Liver (tissue), 8 donors: ENCODE measurements at regions not wholly inside any gene's neighbourhood (a gene's known extent, or its start where the extent isn't known, plus 50 kb on each side); places are given as distances from the start of the nearest gene placed in this dataset.

Experiments used
- DNase-seq: peaks from one replicate; pipeline ENCODE4 v3.0.0-alpha.2; 2017; ENCODE audit warnings: low spot score
- H3K27ac ChIP-seq, 2 donors: one replicate each; pipeline ENCODE4 v1.7.0; 2013; ENCODE audit warnings: inconsistent platforms in 2 of 2, low read length in 2 of 2, control low read depth in 1 of 2, low read depth in 1 of 2, mild to moderate bottlenecking in 1 of 2
- H3K27me3 ChIP-seq, 4 donors: one replicate each; pipeline versions ENCODE4 v1.6.1 to v1.7.0; 2013; ENCODE audit warnings: low read length in 3 of 4, inconsistent platforms in 1 of 4, mild to moderate bottlenecking in 1 of 4, moderate library complexity in 1 of 4; ENCODE audit not compliant: control insufficient read depth in 4 of 4, insufficient read depth in 4 of 4
- H3K36me3 ChIP-seq, 4 donors: one replicate each; pipeline versions ENCODE4 v1.6.1 to v1.7.0; 2013; ENCODE audit warnings: low read length in 3 of 4, mild to moderate bottlenecking in 3 of 4, low read depth in 1 of 4, moderate library complexity in 1 of 4; ENCODE audit not compliant: control insufficient read depth in 4 of 4, insufficient read depth in 3 of 4
- H3K4me1 ChIP-seq, 4 donors: one replicate each; pipeline versions ENCODE4 v1.6.1 to v1.7.0; 2013; ENCODE audit warnings: low read length in 3 of 4, mild to moderate bottlenecking in 3 of 4, moderate library complexity in 1 of 4; ENCODE audit not compliant: control insufficient read depth in 4 of 4, insufficient read depth in 4 of 4
- H3K4me3 ChIP-seq, 3 donors: one replicate each; pipeline versions ENCODE4 v1.6.1 to v1.7.0; 2013; ENCODE audit warnings: low read length in 3 of 3, control low read depth in 1 of 3, low read depth in 1 of 3, mild to moderate bottlenecking in 1 of 3
- H3K9ac ChIP-seq, 2 donors: one replicate each; pipeline ENCODE4 v1.7.0; 2013; ENCODE audit warnings: low read length in 2 of 2, mild to moderate bottlenecking in 2 of 2, moderate library complexity in 2 of 2, control low read depth in 1 of 2, low read depth in 1 of 2
- H3K9me3 ChIP-seq, 4 donors: one replicate each; pipeline versions ENCODE4 v1.6.1 to v1.7.0; 2013; ENCODE audit warnings: low read length in 3 of 4; ENCODE audit not compliant: control insufficient read depth in 4 of 4
- EGR1 ChIP-seq, 2 donors: IDR thresholded peaks; 2 replicates each; pipeline ENCODE4 v1.6.1; 2016 to 2018; ENCODE audit warnings: antibody characterized with exemption in 2 of 2, low read depth in 2 of 2
- GABPA ChIP-seq, 2 donors: IDR thresholded peaks in 1 of 2; conservative IDR thresholded peaks in 1 of 2; 2 replicates each; pipeline ENCODE4 v1.6.1; 2016; ENCODE audit warnings: antibody characterized with exemption in 2 of 2, mild to moderate bottlenecking in 1 of 2, moderate library complexity in 1 of 2
- HNF4A ChIP-seq, 2 donors: conservative IDR thresholded peaks; 2 replicates each; pipeline ENCODE4 v1.6.1; 2016; ENCODE audit warnings: antibody characterized with exemption in 2 of 2, mild to moderate bottlenecking in 2 of 2
- JUND ChIP-seq, 2 donors: IDR thresholded peaks; 2 replicates each; pipeline ENCODE4 v1.6.1; 2016; ENCODE audit warnings: antibody characterized with exemption in 2 of 2
- MAX ChIP-seq: IDR thresholded peaks from 2 replicates; pipeline ENCODE4 v1.6.1; 2016; ENCODE audit warnings: antibody characterized with exemption
- NR2F2 ChIP-seq: IDR thresholded peaks from 2 replicates; pipeline ENCODE4 v1.6.1; 2016; ENCODE audit warnings: antibody characterized with exemption
- RXRA ChIP-seq, 2 donors: IDR thresholded peaks; 2 replicates each; pipeline ENCODE4 v1.6.1; 2017 to 2018; ENCODE audit warnings: antibody characterized with exemption in 2 of 2, mild to moderate bottlenecking in 1 of 2
- YY1 ChIP-seq: IDR thresholded peaks from 2 replicates; pipeline ENCODE4 v1.6.1; 2016; ENCODE audit warnings: antibody characterized with exemption, mild to moderate bottlenecking
- WGBS: extraction: QIAGEN DNeasy Blood & Tissue Kit; methylation state at CpG from one replicate; pipeline ENCODE4 v1.1.7; 2013; 5-methylcytosine and 5-hydroxymethylcytosine counted together
- TF ChIP-seq, protein P1 (sequence below): fragments of 150-350 bp; IDR thresholded peaks from 2 replicates; pipeline ENCODE4 v1.5.1; 2017; ENCODE audit warnings: improper control_type of control experiment, low read depth, low read length; ENCODE audit not compliant: missing input control
- TF ChIP-seq, protein P2 (sequence below): IDR thresholded peaks from 2 replicates; pipeline ENCODE4 v1.6.1; 2016; ENCODE audit warnings: antibody characterized with exemption
- TF ChIP-seq, protein P3 (sequence below): IDR thresholded peaks from 2 replicates; pipeline ENCODE4 v1.6.1; 2016; ENCODE audit warnings: antibody characterized with exemption
- TF ChIP-seq, protein P4 (sequence below): IDR thresholded peaks from 2 replicates; pipeline ENCODE4 v1.6.1; 2016; ENCODE audit warnings: antibody characterized with exemption, mild to moderate bottlenecking
- donor health status: healthy.
- donor health status: healthy.
- donor health status: healthy.
- donor health status: healthy.
- donor health status: healthy.

- Histone ChIP-seq H3K27me3 (no peaks in the 10 kb centered on the region), H3K36me3 (no peaks in the 10 kb centered on the region), H3K27ac (no peak overlapping the region), H3K9me3 (peaks cover 0 to 4% (median 0%) of the 10 kb centered on the region in 4 donors), H3K4me3 (no peak overlapping the region), H3K9ac (no peak overlapping the region), H3K4me1 (no peaks in the 10 kb centered on the region)
- no peak for DNase-seq
- 74% methylated on average over 2 of the region's 2 CpGs for WGBS
- peak; percentile 46 for TF ChIP-seq NR2F2
- TF ChIP-seq MAX = no peak
- TF ChIP-seq YY1 = no peak
- TF ChIP-seq, protein P1, sequence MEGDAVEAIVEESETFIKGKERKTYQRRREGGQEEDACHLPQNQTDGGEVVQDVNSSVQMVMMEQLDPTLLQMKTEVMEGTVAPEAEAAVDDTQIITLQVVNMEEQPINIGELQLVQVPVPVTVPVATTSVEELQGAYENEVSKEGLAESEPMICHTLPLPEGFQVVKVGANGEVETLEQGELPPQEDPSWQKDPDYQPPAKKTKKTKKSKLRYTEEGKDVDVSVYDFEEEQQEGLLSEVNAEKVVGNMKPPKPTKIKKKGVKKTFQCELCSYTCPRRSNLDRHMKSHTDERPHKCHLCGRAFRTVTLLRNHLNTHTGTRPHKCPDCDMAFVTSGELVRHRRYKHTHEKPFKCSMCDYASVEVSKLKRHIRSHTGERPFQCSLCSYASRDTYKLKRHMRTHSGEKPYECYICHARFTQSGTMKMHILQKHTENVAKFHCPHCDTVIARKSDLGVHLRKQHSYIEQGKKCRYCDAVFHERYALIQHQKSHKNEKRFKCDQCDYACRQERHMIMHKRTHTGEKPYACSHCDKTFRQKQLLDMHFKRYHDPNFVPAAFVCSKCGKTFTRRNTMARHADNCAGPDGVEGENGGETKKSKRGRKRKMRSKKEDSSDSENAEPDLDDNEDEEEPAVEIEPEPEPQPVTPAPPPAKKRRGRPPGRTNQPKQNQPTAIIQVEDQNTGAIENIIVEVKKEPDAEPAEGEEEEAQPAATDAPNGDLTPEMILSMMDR = no peak
Measured at GRCh38 chr20:2221921-2222320, 73.9 kb upstream of the TGM3 start.

DNA sequence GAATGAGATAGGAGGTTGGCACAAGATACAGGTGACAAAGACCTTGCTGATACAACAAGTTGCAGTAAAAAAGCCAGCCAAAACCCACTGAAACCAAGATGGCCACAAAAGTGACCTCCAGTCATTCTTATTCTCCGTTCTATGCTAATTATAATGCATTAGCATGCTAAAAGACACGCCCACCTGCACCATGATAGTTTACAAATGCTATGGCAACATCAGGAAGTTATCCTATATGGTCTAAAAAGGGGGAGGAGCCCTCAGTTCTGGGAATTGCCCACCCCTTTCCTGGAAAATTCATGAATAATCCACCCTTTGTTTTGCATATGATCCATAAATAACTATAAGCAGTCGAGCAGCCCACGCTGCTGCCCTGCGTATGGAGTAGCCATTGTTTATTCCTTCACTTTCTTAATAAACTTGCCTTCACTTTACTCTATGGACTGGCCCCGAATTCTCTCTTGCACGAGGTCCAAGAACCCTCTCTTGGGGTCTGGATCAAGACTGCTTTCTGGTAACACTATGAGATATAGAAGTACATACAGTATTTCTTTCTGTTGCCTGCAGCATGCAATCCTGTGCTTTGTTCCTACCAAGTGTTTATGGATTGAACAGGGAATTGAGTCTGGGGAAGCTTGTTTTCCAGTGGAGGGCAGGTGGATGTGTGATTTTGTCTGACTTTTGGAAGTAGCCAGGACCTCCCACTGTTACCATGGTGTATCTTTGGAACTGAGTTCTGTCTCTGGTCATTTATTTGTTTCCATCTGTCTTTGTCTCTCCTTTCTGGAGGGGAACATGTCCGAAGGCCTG is 72.0 kb upstream of the TGM3 start:
- WGBS = 94% methylated on average over 8 of the region's 8 CpGs
- Histone ChIP-seq H3K9me3 (peaks cover 0 to 4% (median 0%) of the 10 kb centered on the region in 4 donors), H3K4me3 (no peak overlapping the region), H3K27me3 (no peaks in the 10 kb centered on the region), H3K36me3 (no peaks in the 10 kb centered on the region), H3K9ac (no peak overlapping the region), H3K4me1 (no peaks in the 10 kb centered on the region), H3K27ac (no peak overlapping the region)
- no peak for TF ChIP-seq GABPA (IDR thresholded peaks at IDR 0.05 in 1 of 2, conservative IDR thresholded peaks at IDR 0.05 in 1 of 2)
- TF ChIP-seq, protein P2, sequence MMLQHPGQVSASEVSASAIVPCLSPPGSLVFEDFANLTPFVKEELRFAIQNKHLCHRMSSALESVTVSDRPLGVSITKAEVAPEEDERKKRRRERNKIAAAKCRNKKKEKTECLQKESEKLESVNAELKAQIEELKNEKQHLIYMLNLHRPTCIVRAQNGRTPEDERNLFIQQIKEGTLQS = no peak
- TF ChIP-seq RXRA (IDR thresholded peaks at IDR 0.05) = no peak
- TF ChIP-seq, protein P1 = no peak
- TF ChIP-seq, protein P3, sequence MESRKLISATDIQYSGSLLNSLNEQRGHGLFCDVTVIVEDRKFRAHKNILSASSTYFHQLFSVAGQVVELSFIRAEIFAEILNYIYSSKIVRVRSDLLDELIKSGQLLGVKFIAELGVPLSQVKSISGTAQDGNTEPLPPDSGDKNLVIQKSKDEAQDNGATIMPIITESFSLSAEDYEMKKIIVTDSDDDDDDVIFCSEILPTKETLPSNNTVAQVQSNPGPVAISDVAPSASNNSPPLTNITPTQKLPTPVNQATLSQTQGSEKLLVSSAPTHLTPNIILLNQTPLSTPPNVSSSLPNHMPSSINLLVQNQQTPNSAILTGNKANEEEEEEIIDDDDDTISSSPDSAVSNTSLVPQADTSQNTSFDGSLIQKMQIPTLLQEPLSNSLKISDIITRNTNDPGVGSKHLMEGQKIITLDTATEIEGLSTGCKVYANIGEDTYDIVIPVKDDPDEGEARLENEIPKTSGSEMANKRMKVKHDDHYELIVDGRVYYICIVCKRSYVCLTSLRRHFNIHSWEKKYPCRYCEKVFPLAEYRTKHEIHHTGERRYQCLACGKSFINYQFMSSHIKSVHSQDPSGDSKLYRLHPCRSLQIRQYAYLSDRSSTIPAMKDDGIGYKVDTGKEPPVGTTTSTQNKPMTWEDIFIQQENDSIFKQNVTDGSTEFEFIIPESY = no peak
- TF ChIP-seq EGR1 (IDR thresholded peaks at IDR 0.05; ENCODE audit: low read depth in 2 of 2) = no peak
- DNase-seq = no peak

DNA sequence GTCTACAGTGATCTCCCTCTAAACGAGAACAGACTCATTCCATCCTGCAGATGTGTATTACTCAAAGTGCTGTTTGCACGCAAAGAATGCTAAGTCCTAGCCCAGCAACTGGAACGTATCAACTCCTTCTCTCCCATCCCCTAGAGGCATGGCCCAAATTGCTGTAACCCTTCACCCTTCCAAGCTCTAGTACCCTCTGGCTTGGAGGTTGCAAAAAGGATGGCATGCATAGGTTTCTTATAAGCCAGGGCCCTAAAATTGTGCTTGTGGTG is 71.5 kb upstream of the TGM3 start:
- H3K9me3 ChIP-seq = peaks cover 0 to 4% (median 0%) of the 10 kb centered on the region in 4 donors
- 81% methylated on average over 3 of the region's 3 CpGs for whole genome bisulfite sequencing
- H3K4me3 ChIP-seq = no peak overlapping the region
- no peaks in the 10 kb centered on the region for H3K27me3 ChIP-seq
- no peak overlapping the region for H3K9ac ChIP-seq
- no peak overlapping the region for H3K27ac ChIP-seq
- no peaks in the 10 kb centered on the region for H3K36me3 ChIP-seq
- no peaks in the 10 kb centered on the region for H3K4me1 ChIP-seq
- no peak for DNase-seq
- TF ChIP-seq GABPA (IDR thresholded peaks at IDR 0.05 in 1 of 2, conservative IDR thresholded peaks at IDR 0.05 in 1 of 2) (no peak), JUND (IDR thresholded peaks at IDR 0.05) (no peak), HNF4A (conservative IDR thresholded peaks at IDR 0.05) (no peak), RXRA (IDR thresholded peaks at IDR 0.05) (no peak)
- TF ChIP-seq, protein P2 = no peak
- TF ChIP-seq, protein P3 = no peak
- TF ChIP-seq, protein P4, sequence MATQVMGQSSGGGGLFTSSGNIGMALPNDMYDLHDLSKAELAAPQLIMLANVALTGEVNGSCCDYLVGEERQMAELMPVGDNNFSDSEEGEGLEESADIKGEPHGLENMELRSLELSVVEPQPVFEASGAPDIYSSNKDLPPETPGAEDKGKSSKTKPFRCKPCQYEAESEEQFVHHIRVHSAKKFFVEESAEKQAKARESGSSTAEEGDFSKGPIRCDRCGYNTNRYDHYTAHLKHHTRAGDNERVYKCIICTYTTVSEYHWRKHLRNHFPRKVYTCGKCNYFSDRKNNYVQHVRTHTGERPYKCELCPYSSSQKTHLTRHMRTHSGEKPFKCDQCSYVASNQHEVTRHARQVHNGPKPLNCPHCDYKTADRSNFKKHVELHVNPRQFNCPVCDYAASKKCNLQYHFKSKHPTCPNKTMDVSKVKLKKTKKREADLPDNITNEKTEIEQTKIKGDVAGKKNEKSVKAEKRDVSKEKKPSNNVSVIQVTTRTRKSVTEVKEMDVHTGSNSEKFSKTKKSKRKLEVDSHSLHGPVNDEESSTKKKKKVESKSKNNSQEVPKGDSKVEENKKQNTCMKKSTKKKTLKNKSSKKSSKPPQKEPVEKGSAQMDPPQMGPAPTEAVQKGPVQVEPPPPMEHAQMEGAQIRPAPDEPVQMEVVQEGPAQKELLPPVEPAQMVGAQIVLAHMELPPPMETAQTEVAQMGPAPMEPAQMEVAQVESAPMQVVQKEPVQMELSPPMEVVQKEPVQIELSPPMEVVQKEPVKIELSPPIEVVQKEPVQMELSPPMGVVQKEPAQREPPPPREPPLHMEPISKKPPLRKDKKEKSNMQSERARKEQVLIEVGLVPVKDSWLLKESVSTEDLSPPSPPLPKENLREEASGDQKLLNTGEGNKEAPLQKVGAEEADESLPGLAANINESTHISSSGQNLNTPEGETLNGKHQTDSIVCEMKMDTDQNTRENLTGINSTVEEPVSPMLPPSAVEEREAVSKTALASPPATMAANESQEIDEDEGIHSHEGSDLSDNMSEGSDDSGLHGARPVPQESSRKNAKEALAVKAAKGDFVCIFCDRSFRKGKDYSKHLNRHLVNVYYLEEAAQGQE = no peak
